ENCODE measurements at regions not wholly inside any gene's neighbourhood (a gene's known extent, or its start where the extent isn't known, plus 50 kb on each side); places are given as distances from the start of the nearest gene placed in this dataset.

DNA sequence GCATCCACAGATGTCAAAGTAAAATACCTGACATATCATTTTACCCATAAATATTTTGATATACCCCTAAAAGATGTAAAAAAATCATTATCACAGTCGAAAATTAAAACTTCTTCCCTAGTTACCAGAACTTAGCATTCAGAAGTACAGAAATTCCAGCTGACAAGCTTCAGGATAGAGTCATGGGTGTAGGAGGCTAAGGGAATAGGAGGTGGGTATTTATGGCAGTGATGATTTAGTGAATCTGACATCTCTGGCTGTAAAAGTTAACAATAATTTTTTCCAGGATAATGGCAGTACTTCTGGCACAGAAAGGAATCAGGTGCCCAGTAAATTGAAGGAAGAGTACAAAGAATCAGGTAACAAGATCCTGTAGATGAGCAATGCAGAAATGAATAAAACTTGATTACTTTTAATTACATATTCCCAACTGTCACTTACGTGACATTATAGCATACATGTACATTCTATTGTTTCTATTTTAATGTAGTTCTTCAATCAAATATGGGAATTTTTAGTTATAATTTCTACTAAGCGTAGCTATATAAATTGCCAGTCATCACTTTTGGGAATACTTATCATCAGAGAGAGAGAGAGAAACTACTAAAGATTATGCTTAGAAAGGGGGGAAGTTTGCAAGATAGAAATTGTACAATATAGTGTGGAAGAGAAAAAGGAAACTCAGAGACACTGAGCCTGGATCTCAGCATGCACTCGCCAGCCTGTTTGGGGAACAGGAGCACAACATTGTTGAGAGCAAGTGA lies 143.4 kb downstream of the TMEM144 start:
- TF ChIP-seq CTCF (conservative IDR thresholded peaks at IDR 0.05; ENCODE audit: low read length) (no peak), EZH2phosphoT487 (IDR thresholded peaks at IDR 0.05; ENCODE audit: borderline replicate concordance) (no peak)

Data from Loucy (cell line).